ENCODE measurements at regions not wholly inside any gene's neighbourhood (a gene's known extent, or its start where the extent isn't known, plus 50 kb on each side); places are given as distances from the start of the nearest gene placed in this dataset.

- TF ChIP-seq, protein P1, sequence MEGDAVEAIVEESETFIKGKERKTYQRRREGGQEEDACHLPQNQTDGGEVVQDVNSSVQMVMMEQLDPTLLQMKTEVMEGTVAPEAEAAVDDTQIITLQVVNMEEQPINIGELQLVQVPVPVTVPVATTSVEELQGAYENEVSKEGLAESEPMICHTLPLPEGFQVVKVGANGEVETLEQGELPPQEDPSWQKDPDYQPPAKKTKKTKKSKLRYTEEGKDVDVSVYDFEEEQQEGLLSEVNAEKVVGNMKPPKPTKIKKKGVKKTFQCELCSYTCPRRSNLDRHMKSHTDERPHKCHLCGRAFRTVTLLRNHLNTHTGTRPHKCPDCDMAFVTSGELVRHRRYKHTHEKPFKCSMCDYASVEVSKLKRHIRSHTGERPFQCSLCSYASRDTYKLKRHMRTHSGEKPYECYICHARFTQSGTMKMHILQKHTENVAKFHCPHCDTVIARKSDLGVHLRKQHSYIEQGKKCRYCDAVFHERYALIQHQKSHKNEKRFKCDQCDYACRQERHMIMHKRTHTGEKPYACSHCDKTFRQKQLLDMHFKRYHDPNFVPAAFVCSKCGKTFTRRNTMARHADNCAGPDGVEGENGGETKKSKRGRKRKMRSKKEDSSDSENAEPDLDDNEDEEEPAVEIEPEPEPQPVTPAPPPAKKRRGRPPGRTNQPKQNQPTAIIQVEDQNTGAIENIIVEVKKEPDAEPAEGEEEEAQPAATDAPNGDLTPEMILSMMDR (IDR thresholded peaks at IDR 0.05) = no peak
- no peak for TF ChIP-seq POLR2A (IDR thresholded peaks at IDR 0.05)
- ATAC-seq = no peak
- WGBS (ENCODE audit: insufficient coverage, low coverage, low lambda C conversion rate, missing lambda C conversion rate) = 68% methylated on average over 2 of the region's 2 CpGs
Measured at GRCh38 chr2:234641086-234641485, 144.2 kb upstream of the ARL4C start.

GRCh38 chr2:234640657-234641056 is 143.8 kb upstream of the ARL4C start:
- intact Hi-C loops (cut with DNase I) = no loop called here
- TF ChIP-seq, protein P1 (IDR thresholded peaks at IDR 0.05) = no peak
- no peak for TF ChIP-seq POLR2A (IDR thresholded peaks at IDR 0.05)
- no peak overlapping the region for H3K4me3 ChIP-seq
- no peaks in the 10 kb centered on the region for H3K36me3 ChIP-seq
- peaks cover 0 to 5% (median 2%) of the 10 kb centered on the region in 4 donors for H3K9me3 ChIP-seq
- H3K4me1 ChIP-seq = no peaks in the 10 kb centered on the region
- 83% methylated on average over 1 of the region's 1 CpG for WGBS (ENCODE audit: insufficient coverage, low coverage, low lambda C conversion rate, missing lambda C conversion rate)
- no peak for ATAC-seq
- no peak overlapping the region for H3K27ac ChIP-seq
- no peak for DNase-seq
- no peaks in the 10 kb centered on the region for H3K27me3 ChIP-seq

More at GRCh38 chr2:234641086-234641485, 144.2 kb upstream of the ARL4C start:
- H3K4me3 ChIP-seq = no peak overlapping the region
- H3K27ac ChIP-seq = no peak overlapping the region
- intact Hi-C loops (cut with DNase I) = no loop called here
- no peaks in the 10 kb centered on the region for H3K27me3 ChIP-seq
- H3K4me1 ChIP-seq = no peaks in the 10 kb centered on the region
- DNase-seq = no peak
- peaks cover 0 to 5% (median 2%) of the 10 kb centered on the region in 4 donors for H3K9me3 ChIP-seq
- H3K36me3 ChIP-seq = no peaks in the 10 kb centered on the region

DNA sequence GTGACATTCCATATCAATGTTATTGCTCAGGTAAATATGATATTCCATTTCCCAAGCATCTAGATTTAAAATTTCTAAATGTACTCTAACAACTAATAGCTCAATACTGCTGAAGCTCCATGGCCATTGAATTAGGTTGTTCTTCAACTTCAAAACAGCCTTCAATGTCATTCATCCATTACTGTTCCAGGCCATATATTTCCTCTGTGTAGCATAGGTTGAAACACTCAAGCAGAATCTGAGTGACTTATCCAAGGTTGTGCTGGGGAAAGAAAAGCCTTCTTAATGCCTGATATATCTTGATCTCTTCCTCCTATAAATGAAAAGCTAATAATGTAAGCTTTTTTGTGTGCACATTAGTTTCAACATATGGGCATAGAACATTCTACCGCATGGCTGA is 142.1 kb upstream of the ARL4C start:
- ATAC-seq (no peak), DNase-seq (no peak)
- H3K9me3 ChIP-seq = peaks cover 0 to 5% (median 2%) of the 10 kb centered on the region in 4 donors
- no peak overlapping the region for H3K27ac ChIP-seq
- H3K4me3 ChIP-seq = no peak overlapping the region
- WGBS (ENCODE audit: insufficient coverage, low coverage, low lambda C conversion rate, missing lambda C conversion rate) = 100% methylated on average over 1 of the region's 1 CpG
- no peaks in the 10 kb centered on the region for H3K4me1 ChIP-seq
- H3K27me3 ChIP-seq = no peaks in the 10 kb centered on the region
- no peaks in the 10 kb centered on the region for H3K36me3 ChIP-seq
- intact Hi-C loops (cut with DNase I) = no loop called here
- TF ChIP-seq, protein P1 (IDR thresholded peaks at IDR 0.05) = no peak
- no peak for TF ChIP-seq POLR2A (IDR thresholded peaks at IDR 0.05)

- peak; percentile 43 to 73 (median 68) for ATAC-seq
- DNase-seq = no peak
- H3K27me3 ChIP-seq = no peaks in the 10 kb centered on the region
- no peaks in the 10 kb centered on the region for H3K4me1 ChIP-seq
- no peak overlapping the region for H3K4me3 ChIP-seq
- H3K27ac ChIP-seq = no peak overlapping the region
- no CpG with 5 or more reads among the region's 1 CpG for WGBS (ENCODE audit: insufficient coverage, low coverage, low lambda C conversion rate, missing lambda C conversion rate)
- no peaks in the 10 kb centered on the region for H3K36me3 ChIP-seq
- no peaks in the 10 kb centered on the region for H3K9me3 ChIP-seq
- intact Hi-C loops (cut with DNase I) = no loop called here
- no peak for TF ChIP-seq POLR2A (IDR thresholded peaks at IDR 0.05)
- TF ChIP-seq, protein P1 (IDR thresholded peaks at IDR 0.05) = peak in 3 of 4 donors; percentile 15 to 29 (median 28)
Measured at GRCh38 chr2:234635284-234635683, 138.4 kb upstream of the ARL4C start.
